Heart right ventricle (tissue), 16 donors: ENCODE measurements at regions not wholly inside any gene's neighbourhood (a gene's known extent, or its start where the extent isn't known, plus 50 kb on each side); places are given as distances from the start of the nearest gene placed in this dataset.

ENCODE experiments used
- ATAC-seq, 8 donors: fragments of 200-7000 bp; cut with Tn5 transposase; one replicate each; pipeline ENCODE4 v1.9.1; 2020; ENCODE audit warnings: mild to moderate bottlenecking in 8 of 8, moderate library complexity in 8 of 8, moderate number of reproducible peaks in 1 of 8
- DNase-seq, 2 donors: peaks; one replicate each; pipeline ENCODE4 v3.0.0-alpha.2; 2020
- H3K27ac ChIP-seq, 10 donors: fragments of 200-600 bp; sonication (generic) in 2 of 10; one replicate each; pipeline versions ENCODE4 v1.5.0 to v1.8.0; 2020 to 2022; ENCODE audit warnings: mild to moderate bottlenecking in 3 of 10
- H3K27me3 ChIP-seq, 7 donors: fragments of 200-600 bp; one replicate each; pipeline ENCODE4 v1.8.0; 2021 to 2022; ENCODE audit warnings: mild to moderate bottlenecking in 2 of 7
- H3K36me3 ChIP-seq, 9 donors: fragments of 200-600 bp; sonication (generic) in 1 of 9; one replicate each; pipeline versions ENCODE4 v1.5.0 to v1.8.0; 2020 to 2022; ENCODE audit warnings: mild to moderate bottlenecking in 2 of 9
- H3K4me1 ChIP-seq, 9 donors: fragments of 200-600 bp; sonication (generic) in 1 of 9; one replicate each; pipeline versions ENCODE4 v1.5.0 to v1.8.0; 2020 to 2022; ENCODE audit warnings: mild to moderate bottlenecking in 4 of 9
- H3K4me3 ChIP-seq, 10 donors: fragments of 200-600 bp; sonication (generic) in 2 of 10; one replicate each; pipeline versions ENCODE4 v1.5.0 to v1.8.0; 2020 to 2022; ENCODE audit warnings: mild to moderate bottlenecking in 7 of 10, moderate library complexity in 2 of 10
- H3K9me3 ChIP-seq, 11 donors: fragments of 200-600 bp in 10 of 11; sonication (generic) in 2 of 11; one replicate each; pipeline versions ENCODE4 v1.5.0 to v1.8.0; 2013 to 2022; ENCODE audit warnings: mild to moderate bottlenecking in 2 of 11, control low read depth in 1 of 11, moderate library complexity in 1 of 11
- WGBS, 2 donors: extraction: QIAGEN DNeasy Blood & Tissue Kit; methylation state at CpG; one replicate each; pipeline ENCODE4 v1.1.7; 2013; ENCODE audit warnings: inconsistent platforms in 1 of 2; 5-methylcytosine and 5-hydroxymethylcytosine counted together
- intact Hi-C, 10 donors: fragments of 100-400 bp; cut with DNase I; formaldehyde crosslinking; loops; one replicate each; pipeline versions ENCODE4 v1.11.1 to v1.14.2; 2022
- TF ChIP-seq, protein P1 (sequence below), 9 donors: fragments of 200-600 bp; sonication (generic) in 2 of 9; IDR thresholded peaks; one replicate each; pipeline versions ENCODE4 v1.5.0 to v1.8.0; 2021 to 2022; ENCODE audit warnings: antibody characterized with exemption in 9 of 9, mild to moderate bottlenecking in 5 of 9, moderate library complexity in 1 of 9
- donor health status: Arrhythmogenic right ventricular cardiomyopathy.
- donor health status: ischemic (EF 13 %, LVEDD 7.1; RV severe dilation, severe dysfunction).
- donor health status: healthy with polysubstance abuse.
- donor health status: DM: no; HTN: yes; CAD: no.
- donor health status: DM: no; HTN: no; CAD: no.
- donor health status: ischemic (EF 25% LVEDD 6.9; RV normal size, moderate dysfunction).
- donor health status: ischemic (EF 25% LVEDD 5.7; RV mildly dilated, moderate dysfunction).
- donor health status: healthy.
- donor health status: DM: yes; HTN: yes; CAD: no.
- donor health status: Ischemic cardiomyopathy.
- donor health status: ischemic (EF 35%, LVEDD 5.7; RV mildly dilated, moderate dysfunction).
- donor health status: nonischemic (EF 11% LVEDD 7.7; RV severe dilation, severe dysfunction).
- donor health status: DM: yes; HTN: yes; CAD: no.
- donor health status: PGD.
- donor health status: ischemic (EF 29% LVEDD 5.4; RV normal size, mild dysfunction).
- donor health status: nonischemic (EF 23%, LVEDD 6.1; RV moderate dilation, normal function).

DNA sequence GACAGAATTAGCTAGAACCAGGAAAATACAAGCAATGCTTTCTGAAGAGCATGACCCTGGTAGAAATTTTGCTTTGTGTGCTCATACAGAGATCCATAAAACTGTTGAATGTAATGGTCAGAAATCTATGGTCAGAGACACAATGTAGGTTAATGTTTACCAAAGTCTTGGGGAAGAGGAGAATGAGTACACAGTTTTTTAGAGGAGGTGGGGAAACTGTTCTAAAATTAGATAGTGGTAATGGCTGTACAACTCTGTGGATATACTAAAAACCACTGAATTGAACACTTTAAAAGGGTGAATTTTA is 109.5 kb upstream of the ARHGAP5 start:
- no peak overlapping the region for H3K4me3 ChIP-seq
- H3K36me3 ChIP-seq = no peaks in the 10 kb centered on the region
- intact Hi-C loops = no loop called here
- DNase-seq (no peak), ATAC-seq (no peak)
- H3K4me1 ChIP-seq = peaks cover 0 to 49% (median 41%) of the 10 kb centered on the region in 9 donors
- TF ChIP-seq, protein P1, sequence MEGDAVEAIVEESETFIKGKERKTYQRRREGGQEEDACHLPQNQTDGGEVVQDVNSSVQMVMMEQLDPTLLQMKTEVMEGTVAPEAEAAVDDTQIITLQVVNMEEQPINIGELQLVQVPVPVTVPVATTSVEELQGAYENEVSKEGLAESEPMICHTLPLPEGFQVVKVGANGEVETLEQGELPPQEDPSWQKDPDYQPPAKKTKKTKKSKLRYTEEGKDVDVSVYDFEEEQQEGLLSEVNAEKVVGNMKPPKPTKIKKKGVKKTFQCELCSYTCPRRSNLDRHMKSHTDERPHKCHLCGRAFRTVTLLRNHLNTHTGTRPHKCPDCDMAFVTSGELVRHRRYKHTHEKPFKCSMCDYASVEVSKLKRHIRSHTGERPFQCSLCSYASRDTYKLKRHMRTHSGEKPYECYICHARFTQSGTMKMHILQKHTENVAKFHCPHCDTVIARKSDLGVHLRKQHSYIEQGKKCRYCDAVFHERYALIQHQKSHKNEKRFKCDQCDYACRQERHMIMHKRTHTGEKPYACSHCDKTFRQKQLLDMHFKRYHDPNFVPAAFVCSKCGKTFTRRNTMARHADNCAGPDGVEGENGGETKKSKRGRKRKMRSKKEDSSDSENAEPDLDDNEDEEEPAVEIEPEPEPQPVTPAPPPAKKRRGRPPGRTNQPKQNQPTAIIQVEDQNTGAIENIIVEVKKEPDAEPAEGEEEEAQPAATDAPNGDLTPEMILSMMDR (IDR thresholded peaks at IDR 0.05) = no peak
- peak overlapping the region in 1 of 10 donors; percentile 7 for H3K27ac ChIP-seq
- peaks cover 0 to 17% (median 11%) of the 10 kb centered on the region in 11 donors for H3K9me3 ChIP-seq
- H3K27me3 ChIP-seq = no peaks in the 10 kb centered on the region

DNA sequence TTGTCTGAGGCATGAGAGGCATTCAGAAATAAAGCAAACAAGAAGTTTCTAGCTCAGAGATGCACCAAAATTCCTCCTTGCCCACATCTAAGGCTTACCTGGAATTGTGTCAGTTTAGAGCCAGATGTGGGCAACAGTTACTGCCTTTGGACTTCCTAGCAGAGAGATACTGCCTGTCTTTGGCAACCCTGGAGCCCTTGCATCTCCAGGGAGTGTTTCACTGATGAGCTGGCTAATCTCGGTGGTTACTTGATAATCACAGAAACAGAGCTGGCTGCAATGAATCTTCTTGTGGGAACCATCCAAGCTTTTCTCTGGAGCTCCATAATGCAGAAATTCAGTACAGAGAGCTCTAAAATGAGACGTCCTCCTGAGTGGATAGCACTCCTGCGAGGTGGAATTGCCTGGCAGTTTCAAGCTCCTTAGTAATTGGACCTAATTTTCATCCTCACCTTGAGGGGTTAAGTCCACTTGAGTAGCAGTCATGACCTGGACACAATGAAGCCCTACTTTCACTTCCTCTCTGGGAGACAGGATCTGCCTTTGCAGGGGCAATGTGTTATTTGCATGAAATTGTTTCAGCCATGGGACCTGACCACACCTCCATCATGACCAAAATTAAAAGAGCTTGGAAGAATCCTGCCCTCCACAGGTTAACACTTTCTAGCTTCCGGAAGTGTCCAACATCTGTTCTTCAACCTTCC is 108.8 kb upstream of the ARHGAP5 start:
- no peak for DNase-seq
- no peaks in the 10 kb centered on the region for H3K27me3 ChIP-seq
- no peak overlapping the region for H3K4me3 ChIP-seq
- TF ChIP-seq, protein P1 (IDR thresholded peaks at IDR 0.05) = no peak
- peak overlapping the region in 3 of 10 donors; percentile 23 to 51 (median 29) for H3K27ac ChIP-seq
- peaks cover 0 to 49% (median 41%) of the 10 kb centered on the region in 9 donors for H3K4me1 ChIP-seq
- H3K36me3 ChIP-seq = no peaks in the 10 kb centered on the region
- H3K9me3 ChIP-seq = peaks cover 0 to 22% (median 12%) of the 10 kb centered on the region in 11 donors
- 60 to 63% methylated on average over 4 of the region's 4 CpGs for WGBS, 2 donors
- ATAC-seq = peak in 5 of 8 donors; percentile 19 to 52 (median 30)
- intact Hi-C loops = no loop called here

DNA sequence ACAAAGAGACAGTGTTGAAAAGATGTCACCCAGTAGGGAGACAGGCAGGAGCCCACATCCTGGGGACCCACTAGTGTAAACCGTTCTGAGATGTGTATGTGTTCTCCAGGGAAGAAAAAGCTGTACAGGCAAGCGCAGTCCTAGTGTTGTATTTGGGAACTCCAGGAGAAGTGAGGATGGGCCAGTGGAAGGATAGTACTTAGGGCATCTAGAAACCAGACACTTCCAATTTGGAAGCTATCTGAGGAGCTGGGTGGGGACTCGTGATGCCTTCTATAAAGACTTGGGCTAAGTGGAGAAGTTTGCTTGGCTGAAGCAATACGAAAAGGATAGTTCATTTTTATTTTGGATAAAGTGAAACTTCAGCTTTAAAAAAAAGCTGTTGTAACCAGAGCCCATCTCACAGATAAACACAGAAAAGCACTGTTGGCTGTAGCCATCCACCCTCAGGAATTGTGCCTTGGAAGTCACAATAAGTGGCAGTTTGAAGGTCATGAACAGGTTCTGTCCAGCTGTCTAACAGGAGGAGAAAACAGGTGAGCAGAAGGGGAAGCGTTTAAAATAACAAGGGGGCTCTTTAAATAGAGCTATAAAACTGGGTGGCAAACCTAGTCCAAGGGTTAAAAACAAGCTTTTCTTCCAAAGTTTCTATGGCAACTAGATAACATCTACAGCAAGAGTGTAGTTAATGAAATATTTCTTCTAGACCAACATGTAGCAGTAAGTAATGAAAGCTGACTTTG is 108.0 kb upstream of the ARHGAP5 start:
- Histone ChIP-seq H3K4me3 (no peak overlapping the region), H3K4me1 (peaks cover 0 to 49% (median 41%) of the 10 kb centered on the region in 9 donors), H3K9me3 (peaks cover 0 to 30% (median 12%) of the 10 kb centered on the region in 11 donors), H3K36me3 (no peaks in the 10 kb centered on the region), H3K27ac (peak overlapping the region in 4 of 10 donors; percentile 23 to 51 (median 29)), H3K27me3 (no peaks in the 10 kb centered on the region)
- 66 to 69% methylated on average over 5 of the region's 5 CpGs for WGBS, 2 donors
- intact Hi-C loops = no loop called here
- DNase-seq (no peak), ATAC-seq (peak in 2 of 8 donors; percentile 13 to 34)
- TF ChIP-seq, protein P1 (IDR thresholded peaks at IDR 0.05) = no peak

DNA sequence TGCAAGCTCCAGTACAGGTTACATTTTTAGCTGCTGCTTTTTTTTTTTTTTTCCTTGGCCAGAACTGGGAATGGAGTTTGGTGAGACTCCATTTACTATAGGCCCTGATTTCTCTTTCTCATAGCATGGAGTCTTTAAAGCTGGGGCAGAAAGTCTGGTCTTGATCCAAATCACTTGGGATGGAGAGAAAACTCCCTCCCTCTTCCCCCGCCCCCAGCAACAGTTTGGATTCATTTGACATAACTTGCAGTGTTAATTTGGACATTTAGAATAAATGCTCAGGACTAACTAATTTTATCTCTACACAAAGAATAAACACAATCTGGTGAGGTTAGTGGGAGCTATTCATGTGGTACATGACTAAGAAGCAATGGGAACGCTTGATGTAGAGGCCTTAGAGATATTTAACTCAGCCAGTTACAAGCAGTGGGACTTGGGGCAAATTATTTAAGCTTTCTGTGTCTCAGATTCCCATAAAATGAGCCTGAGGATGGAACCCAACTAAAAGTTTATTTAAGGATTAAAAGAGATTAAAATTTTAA is 107.3 kb upstream of the ARHGAP5 start:
- ATAC-seq = no peak
- H3K4me3 ChIP-seq = no peak overlapping the region
- H3K4me1 ChIP-seq = peaks cover 0 to 49% (median 41%) of the 10 kb centered on the region in 9 donors
- no peaks in the 10 kb centered on the region for H3K36me3 ChIP-seq
- H3K27me3 ChIP-seq = no peaks in the 10 kb centered on the region
- H3K9me3 ChIP-seq = peaks cover 0 to 37% (median 14%) of the 10 kb centered on the region in 11 donors
- intact Hi-C loops = no loop called here
- DNase-seq = no peak
- TF ChIP-seq, protein P1 (IDR thresholded peaks at IDR 0.05) = no peak
- peak overlapping the region in 1 of 10 donors; percentile 23 for H3K27ac ChIP-seq
- 87 to 90% methylated on average over 2 of the region's 2 CpGs for WGBS, 2 donors
